A549 (cell line): ENCODE measurements at regions not wholly inside any gene's neighbourhood (a gene's known extent, or its start where the extent isn't known, plus 50 kb on each side); places are given as distances from the start of the nearest gene placed in this dataset.

ENCODE experiments used
- ATAC-seq, 2 experiments: fragments of 200-7000 bp in 1 of 2; fragments of >200 bp in 1 of 2; cut with Nextera tagmentation in 1 of 2; cut with Tn5 transposase in 1 of 2; 3 replicates each; pipeline versions ENCODE4 v1.8.0 to v1.9.1; 2018 to 2020; ENCODE audit warnings: mild to moderate bottlenecking in 1 of 2, moderate library complexity in 1 of 2
- CTCF ChIA-PET: fragments of 300-600 bp; sonication (Branson Sonifier 250); formaldehyde crosslinking; extraction: SDS; loops from one replicate; lab custom pipeline; 2021; ENCODE audit warnings: antibody characterized with exemption, inconsistent platforms; lab: Yijun Ruan, JAX
- POLR2A ChIA-PET: fragments of 350-600 bp; formaldehyde crosslinking; extraction: SDS; loops from one replicate; lab custom pipeline; 2021; ENCODE audit warnings: antibody characterized with exemption, inconsistent platforms; lab: Yijun Ruan, JAX
- DNase-seq, 2 experiments: peaks; one replicate each; pipeline versions ENCODE4 v3.0.0 to v3.0.0-alpha.2; 2011 to 2016; ENCODE audit warnings: low read depth in 1 of 2, low spot score in 1 of 2
- FAIRE-seq: peaks from 2 replicates; lab custom pipeline; 2011; peaks lifted over from hg19 to GRCh38; lab: Jason Lieb, UNC
- H3K27ac ChIP-seq, 2 experiments: fragments of >200 bp; sonication (Bioruptor Twin); formaldehyde crosslinking; 3 replicates each; pipeline ENCODE4 v1.5.1; 2016 to 2017
- H3K4me1 ChIP-seq: fragments of >200 bp; sonication (Bioruptor Twin); formaldehyde crosslinking; 3 replicates; pipeline ENCODE4 v1.6.1; 2016
- H3K4me2 ChIP-seq: fragments of >200 bp; sonication (Bioruptor Twin); formaldehyde crosslinking; 3 replicates; pipeline ENCODE4 v1.6.1; 2016
- H3K4me3 ChIP-seq: fragments of >200 bp; sonication (Bioruptor Twin); formaldehyde crosslinking; 3 replicates; pipeline ENCODE4 v1.5.1; 2016
- H3K9me3 ChIP-seq: fragments of >200 bp; sonication (Bioruptor Twin); formaldehyde crosslinking; 3 replicates; pipeline ENCODE4 v1.6.1; 2016
- ATOH8 ChIP-seq: fragments of 250-450 bp; sonication (Bioruptor Pico); IDR thresholded peaks from 2 replicates; pipeline ENCODE4 v1.5.0; 2020; ENCODE audit warnings: low read depth, mild to moderate bottlenecking, moderate library complexity
- CBX2 ChIP-seq: fragments of 200-600 bp; sonication (generic); IDR thresholded peaks from 2 replicates; pipeline ENCODE4 v1.6.1; 2016; ENCODE audit warnings: low read depth, mild to moderate bottlenecking, borderline replicate concordance
- CEBPB ChIP-seq, 2 experiments: fragments of >200 bp in 1 of 2; sonication (Bioruptor Twin) in 1 of 2; formaldehyde crosslinking in 1 of 2; IDR thresholded peaks; 2 replicates each; pipeline ENCODE4 v1.6.1; 2012 to 2016
- ESRRA ChIP-seq: fragments of 150-350 bp; IDR thresholded peaks from 2 replicates; pipeline ENCODE4 v1.6.1; 2014; ENCODE audit warnings: mild to moderate bottlenecking, low read length, borderline replicate concordance
- GATA3 ChIP-seq: IDR thresholded peaks from 2 replicates; pipeline ENCODE4 v1.6.1; 2012; ENCODE audit warnings: borderline replicate concordance
- HOXB5 ChIP-seq: fragments of 250-450 bp; sonication (Bioruptor Pico); IDR thresholded peaks from 2 replicates; pipeline ENCODE4 v1.5.0; 2020; ENCODE audit warnings: mild to moderate bottlenecking, moderate library complexity
- JUN ChIP-seq, 2 experiments: fragments of >200 bp; sonication (Bioruptor Twin); formaldehyde crosslinking; IDR thresholded peaks; 2 replicates in 1 of 2; 3 replicates in 1 of 2; pipeline ENCODE4 v1.6.1; 2016 to 2017
- KDM1A ChIP-seq: fragments of 200-600 bp; sonication (generic); IDR thresholded peaks from 2 replicates; pipeline ENCODE4 v1.6.1; 2016; ENCODE audit warnings: low read depth, mild to moderate bottlenecking
- MAFK ChIP-seq: fragments of 450-650 bp; IDR thresholded peaks from 2 replicates; pipeline ENCODE4 v1.6.1; 2014; ENCODE audit not compliant: partially characterized antibody
- MAX ChIP-seq: IDR thresholded peaks from 2 replicates; pipeline ENCODE4 v1.6.1; 2012
- MYC ChIP-seq: IDR thresholded peaks from 2 replicates; pipeline ENCODE4 v1.6.1; 2012; ENCODE audit warnings: mild to moderate bottlenecking, inconsistent platforms, low read length, improper control_type of control experiment, borderline replicate concordance
- NPAS2 ChIP-seq: fragments of 250-450 bp; sonication (Bioruptor Pico); IDR thresholded peaks from 2 replicates; pipeline ENCODE4 v1.8.0; 2022; ENCODE audit warnings: mild to moderate bottlenecking, moderate library complexity, borderline replicate concordance
- RARB ChIP-seq: fragments of 250-450 bp; sonication (Bioruptor Pico); IDR thresholded peaks from 2 replicates; pipeline ENCODE4 v1.8.0; 2021; ENCODE audit warnings: mild to moderate bottlenecking, moderate library complexity
- REST ChIP-seq: fragments of 200-600 bp; sonication (generic); IDR thresholded peaks from 2 replicates; pipeline ENCODE4 v1.6.1; 2016; ENCODE audit warnings: antibody characterized with exemption, mild to moderate bottlenecking, moderate library complexity
- RFX5 ChIP-seq: fragments of 450-650 bp; IDR thresholded peaks from 2 replicates; pipeline ENCODE4 v1.7.1; 2014; ENCODE audit warnings: antibody characterized with exemption, mild to moderate bottlenecking, moderate library complexity
- SREBF2 ChIP-seq: fragments of 450-650 bp; IDR thresholded peaks from 2 replicates; pipeline ENCODE4 v1.6.1; 2014; ENCODE audit warnings: mild to moderate bottlenecking, moderate library complexity
- TFCP2L1 ChIP-seq: fragments of 250-450 bp; sonication (Bioruptor Pico); IDR thresholded peaks from 2 replicates; pipeline ENCODE4 v1.5.0; 2021; ENCODE audit warnings: mild to moderate bottlenecking
- TP53 ChIP-seq: fragments of 250-450 bp; sonication (Bioruptor Pico); IDR thresholded peaks from 2 replicates; pipeline ENCODE4 v1.5.0; 2021; ENCODE audit warnings: mild to moderate bottlenecking, moderate library complexity
- USF2 ChIP-seq: fragments of 450-650 bp; IDR thresholded peaks from 2 replicates; pipeline ENCODE4 v1.6.1; 2014; ENCODE audit warnings: antibody characterized with exemption
- ZFP36 ChIP-seq: fragments of 450-650 bp; IDR thresholded peaks from 2 replicates; pipeline ENCODE4 v1.6.1; 2014; ENCODE audit warnings: borderline replicate concordance; ENCODE audit not compliant: partially characterized antibody
- ZSCAN20 ChIP-seq: fragments of 250-450 bp; sonication (Bioruptor Pico); IDR thresholded peaks from 2 replicates; pipeline ENCODE4 v1.8.0; 2022; ENCODE audit warnings: mild to moderate bottlenecking, moderate library complexity
- WGBS: methylation state at CpG from one replicate; pipeline ENCODE4 v1.1.6; 2017; ENCODE audit errors: missing lambda C conversion rate; 5-methylcytosine and 5-hydroxymethylcytosine counted together

GRCh38 chr5:74994826-74995225, 57.5 kb downstream of the GCNT4 start:
- TF ChIP-seq MAFK, result no peak
- TF ChIP-seq TFCP2L1, result no peak
- TF ChIP-seq USF2, result no peak
- POLR2A ChIA-PET, result no interaction called here
- WGBS, result 35% methylated on average over 2 of the region's 2 CpGs
- ATAC-seq (no peak), DNase-seq (no peak), FAIRE-seq (no peak)
- H3K9me3 ChIP-seq, result peaks cover 2% of the 10 kb centered on the region; the same call in 1 of the 3 replicates
- H3K4me1 ChIP-seq, result no peaks in the 10 kb centered on the region
- no peak overlapping the region for H3K4me2 ChIP-seq
- CTCF ChIA-PET, result no interaction called here
- no peak overlapping the region for H3K27ac ChIP-seq
- no peak overlapping the region for H3K4me3 ChIP-seq

GRCh38 chr5:74993743-74994142, 58.6 kb downstream of the GCNT4 start:
- Histone ChIP-seq H3K27ac (no peak overlapping the region), H3K9me3 (peaks cover 3% of the 10 kb centered on the region; the same call in 1 of the 3 replicates)
- POLR2A ChIA-PET, result no interaction called here
- FAIRE-seq, result no peak
- no peak for ATAC-seq
- no peak for TF ChIP-seq JUN (IDR thresholded peaks at IDR 0.05)
- TF ChIP-seq NPAS2 (CRISPR knock-in tag), result no peak
- no peak for TF ChIP-seq CBX2
- no peak for TF ChIP-seq HOXB5 (CRISPR knock-in tag)
- TF ChIP-seq CEBPB (IDR thresholded peaks at IDR 0.05), result no peak
- no peak for TF ChIP-seq RFX5
- no peak for TF ChIP-seq ESRRA
- no peak for TF ChIP-seq ZSCAN20 (CRISPR knock-in tag)
- no peak for TF ChIP-seq ATOH8
- TF ChIP-seq ZFP36, result no peak
- TF ChIP-seq, all 56 proteins: peak for 0
- no peak for DNase-seq
- Histone ChIP-seq H3K4me3 (no peak overlapping the region), H3K4me1 (no peaks in the 10 kb centered on the region), H3K4me2 (no peak overlapping the region)
- CTCF ChIA-PET, result interaction anchor here (1.0 kb wide), 1 partner anchor 137 kb away, joined by 3 read pairs; no protein-coding TSS in a partner anchor
- WGBS, result 15% methylated on average over 4 of the region's 4 CpGs

GRCh38 chr5:74992791-74993190, 59.6 kb downstream of the GCNT4 start:
- POLR2A ChIA-PET, result no interaction called here
- H3K27ac ChIP-seq, result no peak overlapping the region
- WGBS, result 42% methylated on average over 4 of the region's 4 CpGs
- H3K9me3 ChIP-seq, result peaks cover 10% of the 10 kb centered on the region; the same call in 1 of the 3 replicates
- ATAC-seq (no peak), FAIRE-seq (no peak), DNase-seq (no peak)
- H3K4me1 ChIP-seq, result no peaks in the 10 kb centered on the region
- no peak for TF ChIP-seq TP53
- TF ChIP-seq GATA3, result no peak
- no peak for TF ChIP-seq REST
- TF ChIP-seq RARB, result no peak
- no peak for TF ChIP-seq HOXB5 (CRISPR knock-in tag)
- no peak for TF ChIP-seq SREBF2
- no peak for TF ChIP-seq NPAS2 (CRISPR knock-in tag)
- TF ChIP-seq MAFK, result no peak
- no peak for TF ChIP-seq MYC
- no peak for TF ChIP-seq MAX
- no peak for TF ChIP-seq KDM1A
- CTCF ChIA-PET, result no interaction called here
- H3K4me2 ChIP-seq, result no peak overlapping the region
- H3K4me3 ChIP-seq, result no peak overlapping the region
